SK-N-SH (cell line): ENCODE measurements at regions not wholly inside any gene's neighbourhood (a gene's known extent, or its start where the extent isn't known, plus 50 kb on each side); places are given as distances from the start of the nearest gene placed in this dataset.
"Not testable (repeated sequence)": the region's sequence is repeated elsewhere in the genome, so short reads cannot be mapped to it uniquely, and the experiment has no call there.

Source experiments
- CTCF ChIA-PET: fragments of 300-600, 350-600 bp; formaldehyde crosslinking; extraction: SDS; loops from one replicate; lab custom pipeline; 2021; lab: Yijun Ruan, JAX
- POLR2A ChIA-PET: fragments of 350-600 bp; sonication (Branson Sonifier 250); formaldehyde crosslinking; extraction: SDS; loops from one replicate; lab custom pipeline; 2020; ENCODE audit warnings: antibody characterized with exemption, inconsistent platforms; lab: Yijun Ruan, JAX
- DNase-seq: peaks from one replicate; pipeline ENCODE4 v3.0.0; 2012
- H2AFZ ChIP-seq: fragments of 200-600 bp; sonication (generic); 2 replicates; pipeline ENCODE4 v1.8.1; 2016; ENCODE audit warnings: antibody characterized with exemption, mild to moderate bottlenecking, low read depth
- H3F3A ChIP-seq: fragments of 200-600 bp; sonication (generic); replicated peaks from 2 replicates; pipeline ENCODE3; 2016; ENCODE audit warnings: antibody characterized with exemption, mild to moderate bottlenecking; ENCODE audit not compliant: insufficient read depth
- H3K27ac ChIP-seq, 2 experiments: fragments of 200-500 bp in 1 of 2; fragments of 200-600 bp in 1 of 2; sonication (Bioruptor generic) in 1 of 2; sonication (generic), shearing (Covaris generic) in 1 of 2; 2 replicates each; pipeline versions ENCODE4 v1.5.1 to v1.6.1; 2014 to 2016; ENCODE audit warnings: low read depth in 2 of 2, inconsistent platforms in 1 of 2, low read length in 1 of 2, mild to moderate bottlenecking in 1 of 2, mixed read lengths in 1 of 2
- H3K27me3 ChIP-seq: fragments of 200-600 bp; sonication (generic), shearing (Covaris generic); 2 replicates; pipeline ENCODE4 v1.6.1; 2016; ENCODE audit warnings: mixed run types; ENCODE audit not compliant: insufficient read depth
- H3K36me3 ChIP-seq, 2 experiments: fragments of 200-500 bp in 1 of 2; fragments of 200-600 bp in 1 of 2; sonication (Bioruptor generic) in 1 of 2; sonication (generic) in 1 of 2; replicated peaks in 1 of 2; 2 replicates each; pipeline versions ENCODE3 to v1.5.1; 2014 to 2016; ENCODE audit warnings: low read length in 1 of 2, mild to moderate bottlenecking in 1 of 2; ENCODE audit not compliant: insufficient read depth in 2 of 2, control insufficient read depth in 1 of 2
- H3K4me1 ChIP-seq, 2 experiments: fragments of 200-500 bp in 1 of 2; fragments of 200-600 bp in 1 of 2; sonication (Bioruptor generic) in 1 of 2; sonication (generic), shearing (Covaris generic) in 1 of 2; 2 replicates each; pipeline versions ENCODE4 v1.5.1 to v1.6.1; 2014 to 2016; ENCODE audit warnings: low read depth in 1 of 2, low read length in 1 of 2, mixed run types in 1 of 2; ENCODE audit not compliant: insufficient read depth in 2 of 2, control insufficient read depth in 1 of 2
- H3K4me2 ChIP-seq: fragments of 200-600 bp; sonication (generic), shearing (Covaris generic); 2 replicates; pipeline ENCODE4 v1.6.1; 2017; ENCODE audit warnings: mixed run types
- H3K4me3 ChIP-seq, 2 experiments: fragments of 200-500 bp in 1 of 2; fragments of 200-600 bp in 1 of 2; sonication (Bioruptor generic) in 1 of 2; sonication (generic), shearing (Covaris generic) in 1 of 2; 2 replicates each; pipeline versions ENCODE4 v1.5.1 to v1.8.1; 2014 to 2016; ENCODE audit warnings: low read depth in 2 of 2, inconsistent platforms in 1 of 2, low read length in 1 of 2, mild to moderate bottlenecking in 1 of 2, mixed read lengths in 1 of 2, moderate library complexity in 1 of 2
- H3K79me2 ChIP-seq: fragments of 200-600 bp; sonication (generic); 2 replicates; pipeline ENCODE4 v1.8.1; 2017; ENCODE audit warnings: mild to moderate bottlenecking; ENCODE audit not compliant: insufficient read depth
- H3K9ac ChIP-seq: fragments of 200-600 bp; sonication (generic); 2 replicates; pipeline ENCODE4 v1.6.1; 2017; ENCODE audit warnings: mixed run types
- H3K9me2 ChIP-seq: fragments of 200-600 bp; sonication (generic); 2 replicates; pipeline ENCODE4 v1.6.1; 2017; ENCODE audit warnings: mixed run types
- H3K9me3 ChIP-seq: fragments of 200-600 bp; sonication (generic); 2 replicates; pipeline ENCODE4 v1.6.1; 2017; ENCODE audit warnings: mixed run types, mild to moderate bottlenecking, moderate library complexity
- H4K20me1 ChIP-seq: fragments of 200-600 bp; sonication (generic); 2 replicates; pipeline ENCODE4 v1.6.1; 2017; ENCODE audit warnings: mild to moderate bottlenecking, mixed run types; ENCODE audit not compliant: insufficient read depth
- CHD2 ChIP-seq: fragments of 150-350 bp; IDR thresholded peaks from 2 replicates; pipeline ENCODE4 v1.6.1; 2018; ENCODE audit warnings: low read length; ENCODE audit not compliant: partially characterized antibody
- EZH2phosphoT487 ChIP-seq: fragments of 200-600 bp; sonication (generic); IDR thresholded peaks from 2 replicates; pipeline ENCODE4 v1.6.1; 2017; ENCODE audit warnings: low read depth, mixed run types, mild to moderate bottlenecking, antibody characterized with exemption, moderate library complexity, borderline replicate concordance
- FOXJ3 ChIP-seq: sonication (generic); formaldehyde crosslinking; IDR thresholded peaks from 2 replicates; pipeline ENCODE4 v1.5.1; 2020; ENCODE audit warnings: mild to moderate bottlenecking, missing genetic modification reagents
- FOXM1 ChIP-seq: IDR thresholded peaks from 2 replicates; pipeline ENCODE4 v1.4.0; 2012; ENCODE audit warnings: low read depth, mild to moderate bottlenecking
- GABPA ChIP-seq: IDR thresholded peaks from 2 replicates; pipeline ENCODE4 v1.4.0; 2012; ENCODE audit warnings: low read depth, mild to moderate bottlenecking
- GATA2 ChIP-seq: sonication (generic); formaldehyde crosslinking; IDR thresholded peaks from 2 replicates; pipeline ENCODE4 v1.5.0; 2020; ENCODE audit warnings: mild to moderate bottlenecking, missing genetic modification reagents
- MXI1 ChIP-seq: IDR thresholded peaks from 2 replicates; pipeline ENCODE4 v1.6.1; 2012; ENCODE audit warnings: mild to moderate bottlenecking, low read depth, low read length, improper control_type of control experiment
- NFIC ChIP-seq: IDR thresholded peaks from 2 replicates; pipeline ENCODE4 v1.4.0; 2012; ENCODE audit warnings: borderline replicate concordance
- REST ChIP-seq: IDR thresholded peaks from 2 replicates; pipeline ENCODE4 v1.6.1; 2012; ENCODE audit warnings: mild to moderate bottlenecking, low read depth, low read length, moderate library complexity
- SIN3A ChIP-seq: IDR thresholded peaks from 2 replicates; pipeline ENCODE4 v1.6.1; 2012; ENCODE audit warnings: low read depth, mild to moderate bottlenecking, low read length, moderate library complexity, borderline replicate concordance
- TCF12 ChIP-seq: IDR thresholded peaks from 2 replicates; pipeline ENCODE4 v1.4.0; 2012
- USF1 ChIP-seq: IDR thresholded peaks from 2 replicates; pipeline ENCODE4 v1.4.0; 2012; ENCODE audit warnings: low read depth, borderline replicate concordance
- USF2 ChIP-seq: fragments of 150-350 bp; IDR thresholded peaks from 2 replicates; pipeline ENCODE4 v1.6.1; 2017; ENCODE audit warnings: antibody characterized with exemption, low read length, low read depth, borderline replicate concordance
- ZBTB33 ChIP-seq: IDR thresholded peaks from 2 replicates; pipeline ENCODE4 v1.4.0; 2012; ENCODE audit warnings: low read depth, borderline replicate concordance
- WGBS: methylation state at CpG from one replicate; pipeline ENCODE4 v1.1.6; 2017; ENCODE audit warnings: low lambda C conversion rate; 5-methylcytosine and 5-hydroxymethylcytosine counted together

- no peaks in the 10 kb centered on the region for H3K36me3 ChIP-seq
- H3K4me3 ChIP-seq: no peak overlapping the region
- no peak overlapping the region for H2AFZ ChIP-seq
- TF ChIP-seq USF1 (no peak), FOXJ3 (CRISPR knock-in tag) (no peak), GABPA (no peak), EZH2phosphoT487 (no peak), SIN3A (no peak), TCF12 (no peak), CHD2 (no peak), USF2 (no peak), MXI1 (no peak), GATA2 (CRISPR knock-in tag) (no peak), REST (no peak), NFIC (no peak), FOXM1 (no peak), ZBTB33 (no peak)
- no peaks in the 10 kb centered on the region for H3F3A ChIP-seq
- H3K79me2 ChIP-seq: no peaks in the 10 kb centered on the region
- no peaks in the 10 kb centered on the region; a peak in 1 of 4 replicates for H3K4me1 ChIP-seq
- H3K27ac ChIP-seq: no peak overlapping the region
- no peak overlapping the region for H3K9ac ChIP-seq
- ChIA-PET CTCF (no interaction called here), POLR2A (no interaction called here)
- WGBS: 45% methylated on average over 2 of the region's 2 CpGs
- no peaks in the 10 kb centered on the region for H3K9me3 ChIP-seq
- no peak for DNase-seq
- no peaks in the 10 kb centered on the region for H3K27me3 ChIP-seq
- H3K9me2 ChIP-seq: no peaks in the 10 kb centered on the region
- H4K20me1 ChIP-seq: no peaks in the 10 kb centered on the region
- no peak overlapping the region for H3K4me2 ChIP-seq
Measured at GRCh38 chr12:37565112-37565511, 751.5 kb upstream of the ALG10B start.

DNA sequence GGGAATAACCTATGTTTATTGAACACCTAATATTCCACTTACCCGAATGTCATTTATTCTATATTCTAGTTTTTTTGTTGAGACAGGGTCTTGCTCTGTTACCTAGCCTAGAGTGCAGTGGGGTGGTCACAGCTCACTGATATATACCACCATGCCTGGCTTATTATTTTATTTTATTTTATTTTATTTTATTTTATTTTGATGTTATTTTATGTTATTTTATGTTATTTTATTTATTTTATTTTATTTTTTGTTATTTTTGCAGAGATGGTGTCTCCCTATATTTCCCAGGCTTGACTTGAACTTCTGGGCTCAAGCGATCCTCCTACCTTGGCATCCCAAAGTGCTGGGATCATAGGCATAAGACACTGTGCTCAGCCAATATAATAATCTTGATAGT, 746.0 kb upstream of the ALG10B start:
- H3K36me3 ChIP-seq, H3K4me2 ChIP-seq, H3K27me3 ChIP-seq, H3K4me1 ChIP-seq, H3K9me2 ChIP-seq, H3K79me2 ChIP-seq, H2AFZ ChIP-seq, H3F3A ChIP-seq, CTCF ChIA-PET, H4K20me1 ChIP-seq, H3K9me3 ChIP-seq, H3K27ac ChIP-seq, H3K9ac ChIP-seq, POLR2A ChIA-PET, DNase-seq, H3K4me3 ChIP-seq: not testable (repeated sequence)
- 26% methylated on average over 2 of the region's 2 CpGs for WGBS
